ENCODE measurements at regions not wholly inside any gene's neighbourhood (a gene's known extent, or its start where the extent isn't known, plus 50 kb on each side); places are given as distances from the start of the nearest gene placed in this dataset.

DNA sequence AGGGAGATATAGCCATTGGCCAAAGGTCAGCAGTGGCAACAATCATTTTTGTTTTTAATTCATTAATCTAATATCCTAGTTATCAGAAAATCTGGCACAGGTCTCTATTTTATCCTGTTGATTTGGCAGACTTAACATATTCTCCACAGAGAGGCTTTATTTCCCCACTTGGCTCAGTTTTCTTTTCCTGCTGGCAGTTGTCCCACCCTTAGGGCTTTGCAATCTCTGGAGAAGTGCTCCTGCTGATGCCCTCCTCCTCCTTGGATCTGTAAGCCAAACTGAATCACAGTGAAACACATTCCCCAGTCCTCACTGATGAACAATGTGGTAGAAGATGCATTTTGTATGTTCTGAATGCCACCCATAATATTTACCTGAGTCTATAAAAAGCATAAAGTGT, 889.7 kb downstream of the PDHA2 start:
- TF ChIP-seq POLR2AphosphoS5 (IDR thresholded peaks at IDR 0.05; ENCODE audit: low read depth, low read length) (no peak), TAF1 (IDR thresholded peaks at IDR 0.05; ENCODE audit: borderline replicate concordance, low read depth, low read length) (no peak), POLR2A (IDR thresholded peaks at IDR 0.05; ENCODE audit: low read depth, low read length) (no peak)
